ENCODE measurements at regions not wholly inside any gene's neighbourhood (a gene's known extent, or its start where the extent isn't known, plus 50 kb on each side); places are given as distances from the start of the nearest gene placed in this dataset.
A peak's percentile ranks its signal among the peaks of the same experiment; 100 is the strongest.

- H3K27ac Mint-ChIP-seq, result peak overlapping the region; percentile 61
- H3K9me3 Mint-ChIP-seq, result peaks cover 17% of the 10 kb centered on the region
Measured at GRCh38 chr3:35439663-35440062, 199.7 kb upstream of the ARPP21 start.

GRCh38 chr3:35440826-35441225, 198.5 kb upstream of the ARPP21 start:
- Mint-ChIP-seq H3K27ac (no peak overlapping the region), H3K36me3 (no peaks in the 10 kb centered on the region), H3K9me3 (peaks cover 17% of the 10 kb centered on the region), H3K4me3 (no peak overlapping the region), H3K27me3 (ENCODE audit: low read depth) (no peaks in the 10 kb centered on the region), H3K4me1 (peaks cover 28% of the 10 kb centered on the region)
- ChIA-PET POLR2A (no interaction called here), CTCF (no interaction called here)
- no peak for TF ChIP-seq E2F1 (CRISPR knock-in tag; IDR thresholded peaks at IDR 0.05)
- no peak for TF ChIP-seq CREB1 (CRISPR knock-in tag; IDR thresholded peaks at IDR 0.05)
- no peak for TF ChIP-seq NFYB (CRISPR knock-in tag; conservative IDR thresholded peaks at IDR 0.05; ENCODE audit: low read depth)
- no peak for TF ChIP-seq ZNF263 (CRISPR knock-in tag; IDR thresholded peaks at IDR 0.05; ENCODE audit: low read depth)
- TF ChIP-seq RELA (CRISPR knock-in tag; IDR thresholded peaks at IDR 0.05; ENCODE audit: borderline replicate concordance), result no peak
- TF ChIP-seq ATF1 (CRISPR knock-in tag; IDR thresholded peaks at IDR 0.05), result no peak
- TF ChIP-seq TP53 (CRISPR knock-in tag; IDR thresholded peaks at IDR 0.05), result no peak
- no peak for TF ChIP-seq CBFB (CRISPR knock-in tag; IDR thresholded peaks at IDR 0.05; ENCODE audit: low read depth)
- TF ChIP-seq JAZF1 (CRISPR knock-in tag; IDR thresholded peaks at IDR 0.05), result no peak
- TF ChIP-seq, protein P1, sequence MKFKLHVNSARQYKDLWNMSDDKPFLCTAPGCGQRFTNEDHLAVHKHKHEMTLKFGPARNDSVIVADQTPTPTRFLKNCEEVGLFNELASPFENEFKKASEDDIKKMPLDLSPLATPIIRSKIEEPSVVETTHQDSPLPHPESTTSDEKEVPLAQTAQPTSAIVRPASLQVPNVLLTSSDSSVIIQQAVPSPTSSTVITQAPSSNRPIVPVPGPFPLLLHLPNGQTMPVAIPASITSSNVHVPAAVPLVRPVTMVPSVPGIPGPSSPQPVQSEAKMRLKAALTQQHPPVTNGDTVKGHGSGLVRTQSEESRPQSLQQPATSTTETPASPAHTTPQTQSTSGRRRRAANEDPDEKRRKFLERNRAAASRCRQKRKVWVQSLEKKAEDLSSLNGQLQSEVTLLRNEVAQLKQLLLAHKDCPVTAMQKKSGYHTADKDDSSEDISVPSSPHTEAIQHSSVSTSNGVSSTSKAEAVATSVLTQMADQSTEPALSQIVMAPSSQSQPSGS (CRISPR knock-in tag; IDR thresholded peaks at IDR 0.05; ENCODE audit: borderline replicate concordance, low read depth), result no peak
- TF ChIP-seq, protein P2, sequence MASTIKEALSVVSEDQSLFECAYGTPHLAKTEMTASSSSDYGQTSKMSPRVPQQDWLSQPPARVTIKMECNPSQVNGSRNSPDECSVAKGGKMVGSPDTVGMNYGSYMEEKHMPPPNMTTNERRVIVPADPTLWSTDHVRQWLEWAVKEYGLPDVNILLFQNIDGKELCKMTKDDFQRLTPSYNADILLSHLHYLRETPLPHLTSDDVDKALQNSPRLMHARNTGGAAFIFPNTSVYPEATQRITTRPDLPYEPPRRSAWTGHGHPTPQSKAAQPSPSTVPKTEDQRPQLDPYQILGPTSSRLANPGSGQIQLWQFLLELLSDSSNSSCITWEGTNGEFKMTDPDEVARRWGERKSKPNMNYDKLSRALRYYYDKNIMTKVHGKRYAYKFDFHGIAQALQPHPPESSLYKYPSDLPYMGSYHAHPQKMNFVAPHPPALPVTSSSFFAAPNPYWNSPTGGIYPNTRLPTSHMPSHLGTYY (CRISPR knock-in tag; IDR thresholded peaks at IDR 0.05), result no peak
- no peak for TF ChIP-seq GABPB1 (CRISPR knock-in tag; IDR thresholded peaks at IDR 0.05)
- no peak for TF ChIP-seq ETV6 (CRISPR knock-in tag; IDR thresholded peaks at IDR 0.05)
- no peak for TF ChIP-seq MXD4 (CRISPR knock-in tag; IDR thresholded peaks at IDR 0.05; ENCODE audit: borderline replicate concordance)
- no peak for TF ChIP-seq JUN (CRISPR knock-in tag; IDR thresholded peaks at IDR 0.05)
- TF ChIP-seq ZNF138 (CRISPR knock-in tag; conservative IDR thresholded peaks at IDR 0.05), result no peak
- TF ChIP-seq OVOL2 (CRISPR knock-in tag; IDR thresholded peaks at IDR 0.05; ENCODE audit: borderline replicate concordance), result no peak
- TF ChIP-seq MYBL2 (CRISPR knock-in tag; IDR thresholded peaks at IDR 0.05), result no peak
- TF ChIP-seq ESRRA (CRISPR knock-in tag; IDR thresholded peaks at IDR 0.05; ENCODE audit: borderline replicate concordance), result no peak
- DNase-seq (ENCODE audit: low spot score), result no peak
- ATAC-seq, result no peak

More at GRCh38 chr3:35439663-35440062, 199.7 kb upstream of the ARPP21 start:
- ChIA-PET POLR2A (no interaction called here), CTCF (no interaction called here)
- DNase-seq (ENCODE audit: low spot score), result no peak
- no peaks in the 10 kb centered on the region for H3K27me3 Mint-ChIP-seq (ENCODE audit: low read depth)
- no peaks in the 10 kb centered on the region for H3K36me3 Mint-ChIP-seq
- H3K4me1 Mint-ChIP-seq, result peaks cover 28% of the 10 kb centered on the region
- TF ChIP-seq, protein P3, sequence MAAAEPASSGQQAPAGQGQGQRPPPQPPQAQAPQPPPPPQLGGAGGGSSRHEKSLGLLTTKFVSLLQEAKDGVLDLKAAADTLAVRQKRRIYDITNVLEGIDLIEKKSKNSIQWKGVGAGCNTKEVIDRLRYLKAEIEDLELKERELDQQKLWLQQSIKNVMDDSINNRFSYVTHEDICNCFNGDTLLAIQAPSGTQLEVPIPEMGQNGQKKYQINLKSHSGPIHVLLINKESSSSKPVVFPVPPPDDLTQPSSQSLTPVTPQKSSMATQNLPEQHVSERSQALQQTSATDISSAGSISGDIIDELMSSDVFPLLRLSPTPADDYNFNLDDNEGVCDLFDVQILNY (CRISPR knock-in tag; IDR thresholded peaks at IDR 0.05), result no peak
- TF ChIP-seq ZNF671 (CRISPR knock-in tag; IDR thresholded peaks at IDR 0.05) (no peak), ATF1 (CRISPR knock-in tag; IDR thresholded peaks at IDR 0.05) (no peak), ZNF423 (CRISPR knock-in tag; IDR thresholded peaks at IDR 0.05) (no peak), GRHL2 (CRISPR knock-in tag; IDR thresholded peaks at IDR 0.05; ENCODE audit: insufficient replicate concordance, severe bottlenecking) (no peak)
- TF ChIP-seq, protein P4, sequence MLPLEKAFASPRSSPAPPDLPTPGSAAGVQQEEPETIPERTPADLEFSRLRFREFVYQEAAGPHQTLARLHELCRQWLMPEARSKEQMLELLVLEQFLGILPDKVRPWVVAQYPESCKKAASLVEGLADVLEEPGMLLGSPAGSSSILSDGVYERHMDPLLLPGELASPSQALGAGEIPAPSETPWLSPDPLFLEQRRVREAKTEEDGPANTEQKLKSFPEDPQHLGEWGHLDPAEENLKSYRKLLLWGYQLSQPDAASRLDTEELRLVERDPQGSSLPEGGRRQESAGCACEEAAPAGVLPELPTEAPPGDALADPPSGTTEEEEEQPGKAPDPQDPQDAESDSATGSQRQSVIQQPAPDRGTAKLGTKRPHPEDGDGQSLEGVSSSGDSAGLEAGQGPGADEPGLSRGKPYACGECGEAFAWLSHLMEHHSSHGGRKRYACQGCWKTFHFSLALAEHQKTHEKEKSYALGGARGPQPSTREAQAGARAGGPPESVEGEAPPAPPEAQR (CRISPR knock-in tag; IDR thresholded peaks at IDR 0.05), result 0 out of 2 replicates have a peak, but pooled peaks have one; percentile 18
- H3K4me3 Mint-ChIP-seq, result no peak overlapping the region
- no peak for ATAC-seq

Data from WTC11 (cell line).